SK-N-MC (cell line): ENCODE measurements at regions not wholly inside any gene's neighbourhood (a gene's known extent, or its start where the extent isn't known, plus 50 kb on each side); places are given as distances from the start of the nearest gene placed in this dataset.

Source experiments
- EZH2 ChIP-seq: fragments of 200-600 bp; sonication (generic); IDR thresholded peaks from one replicate; pipeline ENCODE4 v1.6.1; 2017; ENCODE audit warnings: antibody characterized with exemption
- FOXP2 ChIP-seq: optimal IDR thresholded peaks from 2 replicates; pipeline ENCODE3; 2011; ENCODE audit warnings: mild to moderate bottlenecking, moderate library complexity; ENCODE audit not compliant: insufficient read depth; ENCODE audit errors: extremely low read length, control extremely low read depth
- POLR2AphosphoS5 ChIP-seq: IDR thresholded peaks from 2 replicates; pipeline ENCODE4 v1.6.1; 2012; ENCODE audit warnings: mild to moderate bottlenecking, low read depth, low read length, borderline replicate concordance

DNA sequence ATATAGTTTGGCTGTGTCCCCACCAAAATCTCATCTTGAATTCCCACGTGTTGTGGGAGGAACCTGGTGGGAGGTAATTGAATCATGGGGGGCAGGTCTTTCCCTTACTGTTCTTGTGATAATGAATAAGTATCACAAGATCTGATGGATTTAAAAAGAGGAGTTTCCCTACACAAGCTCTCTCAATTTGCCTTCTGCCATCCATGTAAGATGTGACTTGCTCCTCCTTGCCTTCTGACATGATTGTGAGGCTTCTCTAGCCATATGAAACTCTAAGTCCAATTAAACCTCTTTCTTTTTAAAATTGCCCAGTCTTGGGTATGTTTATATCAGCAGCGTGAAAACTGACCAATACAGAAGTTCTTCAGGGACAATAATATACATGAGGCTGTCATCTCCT, 425.1 kb downstream of the PABPC4L start:
- no peak for TF ChIP-seq EZH2
- TF ChIP-seq POLR2AphosphoS5: no peak
- no peak for TF ChIP-seq FOXP2
